CD4-positive, alpha-beta T cell treated with Interleukin-15 for 4 hours (primary cell): ENCODE measurements at regions not wholly inside any gene's neighbourhood (a gene's known extent, or its start where the extent isn't known, plus 50 kb on each side); places are given as distances from the start of the nearest gene placed in this dataset.
"Not testable (repeated sequence)": the region's sequence is repeated elsewhere in the genome, so short reads cannot be mapped to it uniquely, and the experiment has no call there.

Source experiments
- DNase-seq: peaks from one replicate; pipeline ENCODE4 v3.0.0-alpha.2; 2020; ENCODE audit warnings: low spot score

GRCh38 chr16:87038528-87038927 lies 278.7 kb downstream of the C16orf95 start:
- not testable (repeated sequence) for DNase-seq

DNA sequence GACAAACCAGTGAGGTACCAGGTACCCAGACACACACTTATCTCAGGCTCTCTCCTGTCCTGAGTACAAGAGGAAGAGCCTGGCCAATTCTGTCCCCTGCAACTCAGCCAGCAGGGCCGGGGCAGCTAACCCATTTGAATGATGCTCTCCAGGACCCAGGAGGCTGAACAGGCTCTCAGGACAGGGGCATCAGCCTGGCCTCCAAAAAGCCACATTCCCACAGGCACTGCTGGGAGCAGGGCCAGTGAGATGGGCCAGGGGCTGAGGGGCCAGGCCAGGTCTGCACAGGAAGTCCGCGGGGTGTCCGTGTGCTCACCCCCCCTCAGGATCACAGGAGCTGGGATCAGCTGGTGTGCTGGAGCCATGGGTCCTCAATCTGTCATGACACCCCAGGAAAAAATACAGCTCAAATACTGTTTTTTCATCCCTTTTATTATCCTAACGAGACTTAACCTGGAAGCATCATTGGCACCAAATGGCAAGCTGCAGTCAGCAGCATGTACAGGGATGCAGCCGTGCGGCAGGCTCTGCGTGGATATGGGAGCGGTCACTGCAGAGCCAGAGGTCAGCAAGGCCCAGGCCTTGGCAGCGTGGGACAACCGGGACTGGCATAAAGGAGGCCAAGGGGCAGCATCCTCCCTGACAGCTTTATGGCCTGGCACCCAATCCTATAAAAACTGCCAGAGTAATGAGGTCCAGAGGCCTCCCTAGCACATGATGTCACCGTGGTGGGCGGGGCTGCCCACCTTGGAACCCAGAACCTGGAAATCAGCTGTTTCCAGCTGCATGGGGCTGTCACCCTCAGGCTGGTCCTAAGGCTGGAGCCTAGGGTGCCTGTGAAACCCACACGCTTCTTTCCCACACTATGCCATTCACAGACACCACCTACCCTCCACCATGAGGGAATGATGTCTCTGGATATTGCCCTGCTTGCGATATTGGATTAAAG lies 276.7 kb downstream of the C16orf95 start:
- DNase-seq = no peak

GRCh38 chr16:87041286-87041685 lies 275.9 kb downstream of the C16orf95 start:
- DNase-seq = no peak

DNA sequence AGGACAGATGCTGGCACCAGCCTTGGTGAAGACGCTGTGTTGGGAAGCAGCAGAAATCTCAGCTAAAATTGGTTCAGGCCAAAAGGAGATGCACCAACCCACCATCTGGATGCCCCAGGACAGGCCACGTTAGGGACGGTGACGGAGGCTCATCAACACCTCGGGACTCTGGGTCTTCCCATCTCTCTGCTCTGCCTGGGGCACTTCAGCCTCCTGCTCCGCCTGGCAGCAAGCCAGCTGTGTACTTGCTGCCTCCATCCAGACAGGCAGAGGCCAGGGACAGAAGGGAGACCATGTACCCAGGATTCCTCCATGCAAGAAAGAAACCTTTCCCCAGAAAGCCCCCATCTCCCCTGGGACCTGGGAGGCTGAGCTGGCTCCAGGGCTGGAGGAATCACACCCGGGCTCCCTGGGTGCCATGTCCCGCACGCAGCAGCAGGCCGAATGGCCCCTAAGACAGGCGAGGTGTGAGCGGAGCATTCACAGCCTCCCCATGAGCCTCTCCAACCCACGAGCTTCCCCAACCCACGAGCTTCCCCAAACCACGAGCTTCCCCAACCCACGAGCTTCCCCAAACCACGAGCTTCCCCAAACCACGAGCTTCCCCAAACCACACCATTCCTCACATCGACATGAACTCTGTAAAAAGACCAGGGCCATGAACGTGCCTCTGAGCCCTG lies 274.5 kb downstream of the C16orf95 start:
- no peak for DNase-seq

DNA sequence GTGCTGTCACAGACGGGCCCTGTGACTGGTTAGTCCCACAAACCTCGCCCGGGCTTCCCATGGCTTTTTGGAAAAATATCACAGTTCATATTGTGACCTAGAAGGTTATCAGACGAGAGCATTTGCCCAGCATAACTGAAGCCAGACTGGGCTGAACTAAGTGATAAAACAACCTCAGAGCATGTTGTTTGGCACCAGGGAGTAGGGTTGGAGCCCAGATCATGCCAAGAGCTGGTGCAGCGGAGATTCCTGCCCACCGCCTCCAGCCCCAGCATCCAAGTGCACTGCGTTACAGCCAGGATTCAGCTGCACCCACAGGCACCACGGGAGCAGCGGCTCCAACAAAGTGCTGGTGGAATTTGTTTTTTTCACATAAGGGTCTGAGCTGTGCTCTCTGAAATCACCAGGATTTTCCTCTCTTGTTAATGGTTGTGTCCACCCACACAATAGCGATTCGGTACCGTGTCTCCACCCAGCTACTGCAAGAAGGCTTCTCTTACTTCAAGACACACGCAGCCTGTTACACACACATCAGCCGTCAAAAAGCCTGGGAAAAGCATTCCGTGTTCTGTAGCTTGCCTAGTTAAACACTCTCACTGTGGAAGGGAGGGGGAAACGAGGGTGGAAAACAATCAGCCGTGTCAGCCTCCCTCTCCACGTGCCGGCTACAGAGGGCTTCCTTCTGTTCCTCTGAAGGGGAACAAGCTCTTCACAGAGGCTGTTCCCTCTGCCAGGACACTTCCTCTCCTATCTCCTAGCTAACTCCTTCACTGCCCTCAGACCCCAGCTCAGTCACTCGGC lies 273.8 kb downstream of the C16orf95 start:
- no peak for DNase-seq

DNA sequence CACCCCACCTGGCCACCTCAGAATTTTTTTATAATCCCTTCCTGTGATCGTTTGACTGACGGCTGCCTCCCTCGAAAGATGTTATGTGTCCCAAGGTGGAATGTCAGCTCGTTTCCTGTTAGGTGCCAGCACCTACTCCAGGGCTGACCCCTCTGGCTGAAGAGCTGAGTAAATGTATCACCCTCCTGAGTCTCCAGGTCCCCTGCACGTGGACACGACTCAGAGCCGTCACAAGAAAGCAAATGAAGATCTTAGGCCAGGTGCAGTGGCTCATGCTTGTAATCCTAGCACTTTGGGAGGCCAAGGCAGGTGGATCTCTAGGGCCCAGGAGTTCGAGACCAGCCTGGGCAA lies 273.2 kb downstream of the C16orf95 start:
- no peak for DNase-seq

DNA sequence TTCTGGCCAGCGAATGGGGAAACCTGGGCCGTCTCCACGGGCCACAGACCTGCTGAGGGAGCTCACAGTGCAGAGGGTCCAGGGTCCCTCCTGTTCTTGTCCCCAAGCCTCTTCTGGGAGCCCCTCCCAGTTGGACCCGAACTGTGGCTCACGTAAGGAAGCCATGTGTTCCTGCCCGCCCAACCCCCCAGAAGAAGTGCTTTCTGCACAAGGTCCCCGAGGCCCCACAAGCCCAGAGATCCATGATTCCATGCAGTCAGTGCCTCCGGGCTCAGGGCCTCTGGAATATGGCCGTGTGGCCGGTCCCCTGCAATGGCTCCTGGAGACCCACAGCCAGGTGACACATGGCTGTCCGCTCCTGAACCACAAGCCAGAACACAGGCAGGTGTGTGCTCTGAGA lies 272.4 kb downstream of the C16orf95 start:
- no peak for DNase-seq

GRCh38 chr16:87045466-87046216 lies 271.6 kb downstream of the C16orf95 start:
- no peak for DNase-seq

DNA sequence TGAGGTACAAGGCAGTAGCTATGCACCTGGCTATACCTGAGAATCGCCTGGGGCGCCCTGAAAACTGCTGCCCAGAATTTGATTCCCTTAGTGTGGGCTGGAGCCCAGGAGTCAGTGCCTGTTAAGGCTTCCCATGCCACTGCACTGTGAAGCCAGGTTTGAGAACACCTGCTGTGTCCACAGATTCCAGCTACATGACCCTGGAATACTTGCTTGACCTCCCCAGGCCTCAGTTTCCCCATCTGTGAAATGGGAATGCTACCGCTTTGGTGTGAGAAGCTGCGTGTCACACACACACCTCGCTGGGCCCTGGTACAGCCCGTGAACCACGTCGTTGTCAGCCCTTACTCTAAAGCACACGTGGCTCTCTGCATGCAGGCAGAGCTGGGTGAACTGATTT lies 271.0 kb downstream of the C16orf95 start:
- no peak for DNase-seq

DNA sequence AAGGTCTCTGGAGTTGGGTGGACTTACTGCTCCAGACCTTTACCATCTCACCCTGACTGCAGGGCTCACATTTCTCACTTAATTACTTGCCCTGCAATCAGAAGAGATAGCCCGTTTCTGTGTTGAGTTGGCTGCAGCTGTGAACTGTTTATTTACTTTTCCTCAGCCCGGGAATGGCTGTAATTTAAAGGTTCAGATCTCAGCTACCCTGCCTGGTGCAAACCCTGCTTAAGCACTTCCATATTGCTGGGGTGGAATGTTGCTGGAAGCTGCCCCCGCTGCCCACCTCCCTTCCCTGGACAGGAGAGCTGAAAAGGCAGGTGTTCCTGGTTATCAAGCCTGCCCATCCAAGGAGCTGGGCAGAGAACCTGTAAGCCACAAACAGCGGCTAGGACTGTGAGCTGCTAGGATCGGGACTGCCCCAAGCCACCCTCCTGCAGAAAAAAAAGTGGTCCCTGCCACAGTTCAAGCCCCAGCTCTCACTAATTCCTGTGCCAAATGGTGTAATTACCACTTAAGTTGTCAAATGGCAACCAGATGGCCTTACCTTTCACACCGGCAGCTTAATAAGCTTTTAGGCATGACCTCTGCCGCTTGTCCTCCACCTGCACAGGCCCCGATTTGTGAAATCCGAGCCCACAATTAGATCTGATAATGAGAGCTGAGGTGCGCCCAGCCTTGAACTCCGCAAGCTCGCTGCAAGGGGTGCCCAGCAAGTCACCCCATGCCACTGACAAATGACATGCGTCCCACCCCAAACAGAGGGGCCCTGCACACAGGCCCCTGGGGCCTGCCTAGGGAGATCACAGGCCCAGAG lies 269.8 kb downstream of the C16orf95 start:
- no peak for DNase-seq

- no peak for DNase-seq
Measured at GRCh38 chr16:87048038-87048729, 269.0 kb downstream of the C16orf95 start.

- DNase-seq = no peak
Measured at GRCh38 chr16:87048730-87049115, 268.5 kb downstream of the C16orf95 start.

GRCh38 chr16:87049216-87049615 lies 268.0 kb downstream of the C16orf95 start:
- DNase-seq = not testable (repeated sequence)

DNA sequence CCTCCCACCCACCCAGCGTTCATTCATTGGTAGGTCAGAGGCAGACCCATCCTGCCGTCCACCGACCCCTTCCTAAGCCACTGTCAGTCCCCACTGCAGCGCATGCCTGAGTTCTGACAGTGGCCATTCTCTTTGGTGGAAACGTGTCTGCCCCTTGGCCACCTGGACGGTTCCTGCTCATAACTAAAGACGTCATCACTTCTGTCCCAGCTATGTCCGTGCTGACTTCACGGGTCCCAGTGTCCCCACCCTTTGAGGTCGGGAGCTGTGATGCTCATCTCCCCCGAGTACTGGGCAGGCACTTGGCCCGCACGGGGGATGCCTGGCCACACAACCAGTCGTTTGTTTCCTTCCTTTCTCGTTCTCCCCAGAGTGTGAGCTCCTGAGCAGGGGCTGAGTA lies 267.1 kb downstream of the C16orf95 start:
- no peak for DNase-seq

- no peak for DNase-seq
Measured at GRCh38 chr16:87051526-87052320, 265.5 kb downstream of the C16orf95 start.

DNA sequence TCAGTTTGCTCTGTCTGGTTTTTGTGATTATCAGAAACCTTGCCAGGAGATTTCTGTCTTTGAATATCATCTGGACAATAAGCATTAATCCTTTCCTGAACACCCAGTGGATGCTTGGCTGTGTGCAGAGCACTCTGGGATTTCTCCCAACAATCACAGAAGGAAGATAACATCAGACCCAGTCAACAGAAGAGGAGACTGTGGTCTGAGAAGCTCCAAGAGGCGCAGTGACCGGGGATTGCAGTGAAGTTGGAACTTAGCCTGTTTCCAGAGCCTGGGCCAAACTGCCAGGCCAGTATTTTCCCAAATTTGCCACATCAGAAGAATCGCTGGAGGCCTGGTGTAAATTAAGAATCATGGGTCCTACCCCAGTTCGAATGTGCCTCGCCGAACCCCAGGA lies 264.7 kb downstream of the C16orf95 start:
- no peak for DNase-seq

GRCh38 chr16:87053016-87053982 lies 263.9 kb downstream of the C16orf95 start:
- DNase-seq = no peak

GRCh38 chr16:87054154-87054553 lies 263.0 kb downstream of the C16orf95 start:
- DNase-seq = no peak
